CD4-positive, alpha-beta T cell treated with Interleukin-4 for 4 hours (primary cell): ENCODE measurements at regions not wholly inside any gene's neighbourhood (a gene's known extent, or its start where the extent isn't known, plus 50 kb on each side); places are given as distances from the start of the nearest gene placed in this dataset.
"Not testable (repeated sequence)": the region's sequence is repeated elsewhere in the genome, so short reads cannot be mapped to it uniquely, and the experiment has no call there.

Experiments
- DNase-seq: peaks from one replicate; pipeline ENCODE4 v3.0.0-alpha.2; 2020

DNA sequence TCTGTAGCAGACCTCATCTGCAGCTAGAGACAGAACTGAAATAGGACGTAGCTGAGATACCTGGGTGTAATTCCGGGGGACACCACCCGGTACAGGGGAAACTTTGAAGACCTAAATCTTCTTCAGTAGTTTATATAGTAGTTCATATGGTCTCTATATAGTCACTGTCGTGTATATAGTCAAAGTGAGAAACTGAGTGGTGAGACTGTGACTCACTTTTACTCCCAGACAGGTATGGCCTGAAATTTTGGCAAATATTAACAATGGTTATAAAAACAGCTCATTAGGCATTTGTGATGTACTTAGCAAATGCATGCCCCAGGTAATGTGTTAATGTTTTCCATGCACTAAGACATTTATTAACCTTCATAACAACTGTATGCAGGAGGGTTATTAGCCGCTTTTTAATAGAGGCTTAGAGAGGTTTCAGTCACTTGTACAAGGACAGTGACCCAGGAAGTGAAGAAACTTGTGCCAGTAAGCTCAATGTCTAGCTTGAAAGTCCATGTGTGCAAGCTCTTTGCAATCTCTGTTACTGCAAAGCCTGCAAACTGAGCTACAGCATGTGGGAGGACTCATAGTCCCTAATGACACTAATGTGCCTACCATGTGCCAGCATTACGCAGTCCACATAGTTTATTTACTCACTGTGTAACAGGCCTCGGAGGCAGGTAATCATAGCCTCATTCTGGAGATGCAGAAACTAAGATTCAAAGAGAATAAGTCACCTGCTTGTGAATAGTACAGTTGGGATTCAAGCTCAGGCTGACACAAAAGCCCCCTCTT lies 165.4 kb upstream of the CHD6 start:
- no peak for DNase-seq

DNA sequence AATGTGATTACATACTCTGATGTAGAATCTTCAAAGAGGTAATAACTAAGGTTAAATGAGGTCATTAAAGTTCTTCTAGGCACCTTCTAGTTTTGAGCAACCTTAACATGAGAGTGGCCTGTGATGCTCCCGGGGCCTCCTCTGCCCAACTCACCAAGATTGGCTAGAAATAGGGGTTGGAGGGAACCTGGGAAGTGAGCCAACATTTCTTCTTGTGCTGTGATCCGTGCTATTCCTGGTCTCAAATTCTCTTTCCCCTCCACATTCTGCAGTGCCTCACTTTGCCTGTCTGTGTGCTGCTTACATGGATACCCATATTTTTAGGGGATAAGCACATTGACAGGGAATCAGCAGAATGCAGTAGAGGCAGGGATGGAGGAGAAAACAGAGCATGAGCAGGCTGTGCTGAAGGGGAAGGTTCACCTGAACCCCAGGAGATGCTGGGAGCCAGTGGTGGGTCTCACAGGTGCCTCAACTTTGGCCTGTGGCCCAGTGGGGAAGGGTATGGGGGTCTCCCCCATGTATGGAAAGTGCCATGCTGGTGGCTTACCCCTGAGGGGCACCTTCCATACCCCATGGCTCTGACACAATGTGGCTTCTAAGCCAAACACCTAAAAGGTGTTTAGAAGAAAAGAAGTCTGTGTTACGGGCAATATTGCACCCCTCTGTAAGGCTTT lies 164.7 kb upstream of the CHD6 start:
- DNase-seq = no peak

DNA sequence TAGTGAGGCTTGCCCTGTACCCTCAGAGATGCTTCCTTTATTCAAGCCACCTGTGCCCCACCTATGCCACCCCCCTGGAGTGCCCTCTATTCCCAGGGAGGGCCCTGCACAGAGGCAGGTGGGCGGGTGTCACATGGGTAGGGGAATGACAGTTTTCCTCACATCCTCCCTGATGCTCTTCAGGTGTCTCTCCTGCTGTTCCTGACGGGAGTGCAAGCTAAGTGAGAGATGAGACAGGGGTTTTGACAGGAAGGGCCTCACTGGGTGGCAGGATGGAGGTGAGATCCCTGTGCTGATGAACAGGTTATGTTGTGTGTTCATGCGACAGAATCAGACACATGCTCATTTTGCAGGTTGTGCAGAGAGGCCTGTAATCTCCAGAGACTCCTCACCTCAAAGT lies 164.1 kb upstream of the CHD6 start:
- no peak for DNase-seq

DNA sequence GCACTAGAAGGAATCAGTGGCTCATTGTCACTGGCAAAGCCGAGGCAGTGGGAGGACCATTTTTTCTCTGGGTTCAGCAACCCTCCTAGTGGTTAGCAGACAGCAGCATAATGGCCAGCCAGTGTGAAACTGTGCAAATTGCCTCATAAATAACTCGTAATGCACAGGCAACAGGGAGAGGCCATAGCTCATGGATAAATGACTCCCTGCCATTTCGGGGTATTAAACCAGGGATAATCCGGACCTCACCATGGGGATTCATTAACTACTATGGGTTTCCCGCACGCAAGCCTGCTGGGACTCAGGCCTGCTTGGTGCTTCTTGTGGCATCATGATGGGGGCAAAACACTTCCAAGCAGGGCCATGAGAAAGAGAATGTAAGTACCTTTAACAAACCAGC lies 158.2 kb upstream of the CHD6 start:
- no peak for DNase-seq

DNA sequence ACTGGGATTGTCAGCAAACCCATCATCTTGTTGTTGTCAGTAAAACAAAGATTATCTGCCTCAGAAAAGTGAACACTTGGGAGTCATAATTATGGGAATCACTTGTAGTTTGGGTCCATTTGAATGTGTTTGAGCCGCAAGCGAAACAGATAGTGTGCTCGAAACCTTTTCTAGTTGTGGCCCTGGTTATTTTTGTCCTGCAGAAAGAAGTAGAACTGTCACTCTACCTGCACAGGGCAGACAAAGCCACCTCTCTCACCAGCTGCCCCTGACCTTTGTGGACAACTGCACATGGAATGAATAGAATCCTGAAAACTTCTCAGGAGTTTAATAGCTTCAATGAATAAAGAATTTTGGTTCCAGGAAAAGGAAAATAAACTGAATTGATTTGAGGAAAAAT lies 156.1 kb upstream of the CHD6 start:
- DNase-seq = no peak

DNA sequence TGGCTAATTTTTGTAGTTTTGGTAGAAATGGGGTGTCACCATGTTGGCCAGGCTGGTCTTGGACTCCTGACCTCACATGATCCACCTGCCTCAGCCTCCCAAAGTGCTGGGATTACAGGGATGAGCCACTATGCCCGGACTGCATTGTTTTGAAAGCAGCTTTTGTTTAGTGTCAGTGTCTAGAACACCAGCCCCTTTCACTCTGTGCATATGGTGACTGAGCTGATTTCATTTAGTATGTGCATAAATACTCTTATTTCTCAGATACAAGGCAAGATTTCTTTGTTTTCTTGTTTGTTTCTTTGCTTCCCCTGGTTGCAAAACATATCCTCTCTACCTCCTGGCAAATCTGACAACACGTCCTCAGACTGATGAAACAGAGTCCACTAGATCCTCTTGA lies 152.8 kb upstream of the CHD6 start:
- no peak for DNase-seq

DNA sequence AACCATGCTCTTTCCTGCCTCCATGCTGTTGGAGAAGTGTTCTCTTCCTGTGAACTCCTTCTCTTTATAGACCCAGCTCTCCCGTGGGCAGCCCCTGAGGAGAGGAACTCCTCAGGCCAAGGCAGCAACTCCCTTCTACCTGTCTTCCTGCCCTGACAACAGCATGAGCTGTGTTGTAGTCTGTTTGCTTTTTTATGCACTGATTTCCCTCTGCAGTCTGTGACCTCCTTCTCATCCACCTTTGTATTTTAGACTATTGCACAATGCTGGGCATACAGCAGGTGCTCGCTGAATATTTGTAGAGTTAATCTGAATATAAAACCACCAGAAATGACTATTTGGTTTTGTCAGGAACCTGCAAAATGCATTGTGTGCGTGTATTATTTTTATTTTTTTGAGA lies 152.2 kb upstream of the CHD6 start:
- no peak for DNase-seq

DNA sequence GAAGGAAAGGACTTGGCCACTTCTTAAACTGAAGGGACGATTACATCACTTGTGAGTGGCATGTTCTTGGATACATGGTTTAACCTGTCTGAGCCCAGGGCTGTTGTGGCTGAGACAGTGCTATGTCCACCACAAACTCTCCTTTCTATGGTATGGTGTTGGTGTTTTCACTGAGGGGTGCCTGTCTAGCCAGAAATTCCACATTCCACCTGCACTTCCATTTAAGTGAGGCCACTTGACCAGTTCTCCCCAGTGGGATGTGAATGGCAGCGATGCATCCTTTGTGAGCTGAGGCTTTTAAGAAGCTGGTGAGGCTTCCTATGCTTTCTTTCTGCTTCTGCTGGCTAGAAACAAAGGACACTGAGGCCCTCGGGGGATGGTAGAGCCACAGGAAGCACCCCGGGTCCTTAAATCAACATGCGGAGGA lies 151.4 kb upstream of the CHD6 start:
- no peak for DNase-seq

DNA sequence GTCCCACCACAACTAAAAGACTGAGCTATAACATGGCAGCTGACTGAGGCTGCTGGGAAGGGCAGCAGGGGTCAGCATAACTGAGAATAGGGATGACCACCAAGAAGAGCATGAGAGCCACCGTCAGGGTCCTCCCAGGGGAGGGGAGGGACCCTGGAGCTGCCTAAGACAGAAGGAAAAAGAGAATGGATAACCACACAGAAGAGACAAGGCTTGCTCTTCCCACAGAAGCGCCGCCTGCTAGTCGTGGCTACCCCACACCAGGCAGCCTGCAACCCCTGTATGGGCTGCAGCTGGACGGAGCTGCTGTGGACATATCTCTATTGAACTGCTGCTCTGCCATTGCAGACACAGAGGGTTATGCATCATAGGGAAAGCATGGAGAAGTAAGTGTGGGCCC lies 132.0 kb upstream of the CHD6 start:
- DNase-seq = no peak

DNA sequence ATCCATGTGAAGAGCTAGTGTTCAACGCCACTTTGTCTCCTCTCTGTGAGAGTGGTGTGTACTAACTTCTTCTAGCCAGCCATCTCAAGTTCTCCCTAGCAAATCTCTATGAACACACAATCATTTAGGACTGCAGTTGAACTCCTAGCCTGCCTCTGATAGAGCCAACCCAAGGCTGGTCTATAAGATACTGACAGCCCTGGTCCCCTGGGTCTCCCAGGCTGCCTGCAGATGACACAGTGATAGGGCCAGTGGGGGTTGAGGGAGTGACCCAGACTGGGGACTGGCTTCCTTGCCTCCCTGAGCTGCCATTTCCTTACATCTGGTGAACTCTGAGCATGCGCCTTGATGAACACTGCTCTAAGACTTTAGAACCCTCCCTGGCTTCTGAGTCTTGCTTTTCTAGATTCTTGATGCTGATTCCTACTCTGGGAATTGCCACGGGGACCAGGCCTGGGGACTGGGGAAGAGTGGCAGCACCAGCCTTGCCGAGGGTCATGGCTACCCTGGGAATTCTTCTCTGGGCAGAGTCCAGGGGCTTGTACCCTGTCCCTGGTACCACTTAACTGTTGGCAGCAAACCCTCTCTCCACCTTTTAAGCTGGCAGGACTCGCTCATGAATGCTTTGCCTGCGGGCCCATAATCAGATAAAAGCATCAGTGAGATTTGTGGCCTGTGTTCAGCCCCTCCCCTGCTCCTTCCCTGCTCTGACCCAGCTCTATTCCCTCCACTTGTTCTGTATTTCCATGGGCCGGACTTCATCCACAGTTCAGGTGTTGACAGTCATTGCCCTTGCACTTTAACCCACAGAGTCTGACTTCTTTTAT lies 130.8 kb upstream of the CHD6 start:
- DNase-seq = no peak

DNA sequence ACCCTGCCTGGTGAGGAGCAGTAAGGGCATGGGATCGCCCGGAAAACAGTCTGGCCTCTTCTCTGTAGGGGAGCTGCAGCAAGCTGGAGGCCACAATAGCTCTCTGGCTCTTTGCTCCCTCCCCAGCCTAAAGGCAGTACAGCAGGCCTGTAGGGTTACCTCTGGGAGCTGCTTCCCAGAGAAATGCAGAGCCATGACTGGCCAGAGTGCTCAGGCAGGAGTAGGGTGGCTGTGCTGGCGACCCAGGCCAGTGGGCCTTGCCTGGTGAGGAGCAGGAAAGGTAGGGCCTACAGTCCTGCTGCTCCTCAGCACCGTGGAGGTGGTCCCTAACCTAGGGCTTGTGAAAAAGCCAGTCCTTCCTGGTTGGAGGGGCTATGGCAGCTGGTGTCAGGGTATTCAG lies 129.9 kb upstream of the CHD6 start:
- no peak for DNase-seq

DNA sequence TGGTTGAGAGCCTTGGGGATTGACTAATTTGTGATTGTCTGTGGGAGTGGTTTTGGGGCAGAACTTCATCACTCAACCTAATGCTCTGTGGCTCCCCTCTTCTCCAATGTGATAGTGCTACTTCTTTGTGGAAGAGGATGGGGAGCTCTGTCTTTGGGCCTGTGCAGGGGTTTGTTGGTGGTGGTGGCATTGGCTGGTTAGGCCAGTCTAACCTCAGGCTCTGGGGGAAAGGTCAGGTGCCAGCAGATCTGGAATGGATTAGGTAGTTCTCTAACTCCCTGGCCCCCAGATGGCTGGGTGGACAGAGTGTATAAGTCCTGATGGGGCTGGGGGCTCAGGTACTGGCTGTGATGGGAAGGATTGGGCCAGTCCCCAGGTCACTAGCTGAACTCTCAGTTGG lies 129.0 kb upstream of the CHD6 start:
- DNase-seq = no peak

DNA sequence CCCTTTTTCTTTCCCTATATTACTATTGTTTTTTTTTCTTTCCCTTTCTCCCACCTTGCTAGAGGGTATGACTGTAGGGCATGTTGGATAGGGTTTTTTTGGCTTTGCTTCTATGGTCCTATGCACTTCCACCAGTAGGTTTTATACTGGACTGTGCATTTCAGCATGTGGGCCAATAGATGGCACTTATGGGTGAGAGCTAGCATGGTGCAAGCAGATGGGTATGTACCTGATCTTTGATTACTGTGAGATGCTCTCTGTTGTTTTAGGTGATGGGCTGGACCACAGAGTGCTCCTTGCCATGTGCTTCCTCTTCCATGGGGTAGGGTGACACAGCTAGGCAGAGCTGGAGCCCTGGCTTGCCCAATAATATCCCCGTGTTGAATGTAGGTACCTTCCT lies 128.5 kb upstream of the CHD6 start:
- DNase-seq = no peak

DNA sequence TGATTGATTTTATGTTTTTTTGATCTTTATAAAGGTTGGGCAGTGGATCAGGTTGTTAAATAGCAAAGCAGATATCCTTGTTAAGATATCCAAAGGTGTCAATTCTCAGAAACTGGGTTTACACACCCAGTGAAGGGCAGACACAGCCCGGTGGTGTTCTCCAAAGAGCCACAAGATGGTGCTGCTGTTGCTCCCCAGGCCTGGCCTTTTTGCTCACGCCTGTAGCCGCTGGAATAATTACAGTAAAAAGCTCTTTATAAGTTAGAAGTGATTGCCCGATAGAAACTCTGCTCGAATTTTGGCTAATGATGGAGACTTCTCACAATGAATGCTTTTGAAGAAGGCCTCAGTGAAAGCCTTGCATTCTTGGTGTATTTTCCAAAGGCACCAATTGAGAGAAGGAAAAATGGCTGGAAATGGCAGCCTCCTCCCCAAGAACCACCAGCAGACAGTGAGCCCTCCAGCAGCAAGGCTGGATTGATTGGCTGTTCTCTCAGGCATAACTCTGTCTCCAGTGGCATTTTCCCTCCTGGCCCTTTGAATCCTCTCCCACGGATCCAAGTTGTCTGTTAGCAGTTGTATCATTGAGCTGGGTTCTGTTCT lies 120.5 kb upstream of the CHD6 start:
- DNase-seq = no peak

DNA sequence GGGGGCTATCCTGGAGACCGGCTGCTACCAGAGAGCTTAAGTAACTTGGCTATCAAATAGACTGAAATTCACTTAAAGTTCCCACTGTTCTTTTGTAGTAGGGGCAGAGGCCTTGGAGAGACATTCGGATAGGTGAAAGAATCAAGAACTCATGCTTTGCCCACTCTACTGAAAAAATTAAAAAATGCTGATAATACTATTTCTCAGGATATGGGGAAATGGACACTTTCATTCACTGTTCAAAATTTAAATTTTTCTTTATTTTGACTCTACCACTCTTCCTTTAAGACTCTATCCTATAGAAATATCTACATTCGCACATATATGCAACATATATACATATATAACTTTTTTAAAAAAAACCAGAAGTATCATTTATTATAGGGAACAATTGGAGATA lies 117.8 kb upstream of the CHD6 start:
- DNase-seq = no peak

DNA sequence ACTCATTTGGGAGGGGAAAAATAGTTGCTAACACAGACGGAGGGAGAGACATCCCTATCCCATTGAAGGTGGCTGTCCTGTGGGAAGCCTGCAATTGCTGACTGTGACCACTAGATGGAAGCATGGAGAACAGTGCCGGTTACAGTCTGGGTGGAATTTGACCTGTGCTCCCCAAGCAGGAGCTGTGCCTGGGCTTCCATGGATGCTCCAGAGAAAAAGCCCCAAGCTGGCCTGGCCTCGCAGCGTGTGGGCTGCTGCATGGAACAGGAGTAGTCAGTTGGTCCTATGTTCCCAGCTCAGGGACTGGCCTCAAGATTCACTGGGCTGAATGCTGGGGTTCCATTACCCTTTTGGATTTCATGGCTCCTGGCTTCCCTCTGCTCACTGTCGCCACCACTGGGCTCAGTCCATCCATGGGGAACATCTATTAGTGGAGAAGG lies 116.3 kb upstream of the CHD6 start:
- peak; percentile 29 for DNase-seq

DNA sequence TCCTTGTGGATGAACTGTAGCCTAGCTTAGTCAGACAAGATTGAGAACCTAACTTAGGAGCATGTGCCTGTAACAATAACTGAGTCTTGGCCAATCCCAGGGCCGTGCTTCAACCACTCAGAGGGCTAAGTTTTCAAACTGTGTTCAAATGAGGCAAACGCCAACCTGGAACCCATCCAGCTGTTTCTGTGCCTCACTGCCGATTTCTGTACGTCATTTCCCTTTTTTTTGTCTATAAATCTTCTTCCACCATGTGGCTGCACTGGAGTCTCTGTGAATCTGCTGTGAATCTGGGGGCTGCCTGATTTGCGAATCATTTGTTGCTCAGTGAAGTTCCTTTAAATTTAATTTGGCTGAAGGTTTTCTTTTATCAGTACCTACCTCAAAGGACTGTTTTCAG lies 115.0 kb upstream of the CHD6 start:
- no peak for DNase-seq

DNA sequence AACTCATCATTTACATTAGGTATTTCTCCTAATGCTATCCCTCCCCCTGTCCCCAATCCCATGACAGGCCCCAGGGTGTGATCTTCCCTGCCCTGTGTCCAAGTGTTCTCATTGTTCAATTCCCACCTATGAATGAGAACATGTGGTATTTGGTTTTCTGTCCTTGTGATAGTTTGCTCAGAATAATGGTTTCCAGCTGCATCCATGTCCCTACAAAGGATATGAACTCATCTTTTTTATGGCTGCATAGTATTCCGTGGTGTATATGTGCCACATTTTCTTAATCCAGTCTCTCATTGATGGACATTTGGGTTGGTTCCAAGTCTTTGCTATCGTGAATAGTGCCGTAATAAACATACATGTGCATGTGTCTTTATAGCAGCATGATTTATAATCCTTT lies 113.0 kb upstream of the CHD6 start:
- DNase-seq = not testable (repeated sequence)

DNA sequence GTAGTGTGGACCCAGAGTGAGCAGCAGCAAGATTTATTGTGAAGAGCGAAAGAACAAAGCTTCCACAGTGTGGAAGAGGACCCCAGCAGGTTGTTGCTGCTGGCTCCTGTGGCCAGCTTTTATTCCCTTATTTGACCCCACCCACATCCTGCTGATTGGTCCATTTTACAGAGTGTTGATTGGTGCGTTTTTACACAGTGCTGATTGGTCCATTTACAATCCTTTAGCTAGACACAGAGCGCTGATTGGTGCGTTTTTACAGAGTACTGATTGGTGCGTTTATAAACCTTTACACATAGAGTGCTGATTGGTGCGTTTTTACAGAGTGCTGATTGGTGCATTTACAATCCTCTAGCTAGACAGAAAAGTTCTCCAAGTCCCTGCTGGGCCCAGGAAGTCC lies 109.5 kb upstream of the CHD6 start:
- not testable (repeated sequence) for DNase-seq

DNA sequence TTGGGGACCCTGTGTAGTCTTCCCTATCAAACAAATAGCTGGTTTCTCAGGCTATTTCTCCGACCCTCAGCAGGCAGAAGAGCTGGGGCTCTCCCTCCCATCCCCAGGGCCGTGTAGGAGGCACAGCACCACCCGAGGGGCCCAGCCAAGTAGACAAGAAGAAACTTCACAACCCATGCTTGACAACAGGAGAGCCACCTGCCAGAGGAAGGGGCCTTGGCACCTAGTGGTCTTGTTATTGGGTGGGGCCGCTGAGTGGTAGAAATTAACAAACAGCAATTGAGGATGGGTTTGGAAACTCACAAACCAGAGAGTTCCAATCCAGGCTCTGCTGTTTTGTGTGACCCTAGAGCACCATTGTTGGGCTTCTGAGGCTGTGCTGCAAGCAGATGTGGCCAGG lies 108.5 kb upstream of the CHD6 start:
- no peak for DNase-seq

DNA sequence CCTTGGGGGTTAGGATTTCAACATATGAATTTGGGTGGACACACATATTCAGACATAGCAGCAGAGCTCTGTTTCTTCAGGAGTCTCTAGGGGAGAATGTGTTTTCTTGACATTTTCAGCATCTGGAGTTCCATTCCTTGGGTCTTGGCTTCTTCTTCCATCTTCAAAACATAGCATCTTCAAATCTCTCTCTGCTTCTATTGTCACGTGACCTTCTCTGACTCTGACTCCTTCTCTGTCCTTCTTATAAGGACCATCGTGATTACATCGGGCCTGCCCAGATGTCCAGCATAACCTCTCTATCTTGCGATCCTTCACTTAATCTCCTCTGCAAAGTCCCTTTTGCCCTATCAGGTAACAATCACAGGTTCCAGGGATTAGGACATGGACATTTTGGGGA lies 101.0 kb upstream of the CHD6 start:
- DNase-seq = no peak

DNA sequence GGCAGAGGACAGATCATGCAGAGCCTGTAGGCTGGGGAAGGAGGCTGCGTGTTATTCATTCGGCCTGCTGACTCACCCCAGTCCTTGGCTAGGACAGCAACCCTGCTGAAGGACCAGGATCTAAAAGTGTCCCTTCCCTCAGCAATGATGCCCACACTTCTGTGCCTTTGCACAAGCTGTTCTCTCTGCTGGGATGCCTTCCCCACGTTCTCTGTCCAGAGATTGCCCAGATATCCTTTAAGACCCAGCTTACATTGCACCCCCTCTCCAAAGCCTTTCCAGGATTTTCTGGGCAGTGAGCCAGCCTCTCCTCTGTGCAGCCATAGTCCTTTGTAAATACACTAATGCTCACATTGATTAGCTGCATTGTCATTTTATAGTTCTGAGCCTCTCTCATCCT lies 99.3 kb upstream of the CHD6 start:
- no peak for DNase-seq

DNA sequence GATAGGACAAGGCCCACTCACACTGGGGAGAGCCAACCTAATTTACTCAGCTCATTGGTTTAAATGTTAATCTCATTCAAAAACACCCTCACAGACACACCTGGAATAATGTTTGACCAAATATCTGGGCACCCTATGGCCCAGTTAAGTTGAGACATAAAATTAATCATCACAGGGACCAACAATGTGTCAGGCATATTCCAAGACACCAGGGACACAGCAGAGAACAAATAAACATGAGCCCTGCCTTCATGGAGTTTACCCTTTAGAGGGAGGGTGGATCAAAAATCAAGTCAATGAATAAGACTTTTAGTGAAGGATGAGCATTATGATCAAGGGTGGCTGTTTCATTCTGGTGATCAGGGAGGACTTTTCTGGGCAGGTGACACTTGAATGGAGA lies 98.7 kb upstream of the CHD6 start:
- DNase-seq = no peak

DNA sequence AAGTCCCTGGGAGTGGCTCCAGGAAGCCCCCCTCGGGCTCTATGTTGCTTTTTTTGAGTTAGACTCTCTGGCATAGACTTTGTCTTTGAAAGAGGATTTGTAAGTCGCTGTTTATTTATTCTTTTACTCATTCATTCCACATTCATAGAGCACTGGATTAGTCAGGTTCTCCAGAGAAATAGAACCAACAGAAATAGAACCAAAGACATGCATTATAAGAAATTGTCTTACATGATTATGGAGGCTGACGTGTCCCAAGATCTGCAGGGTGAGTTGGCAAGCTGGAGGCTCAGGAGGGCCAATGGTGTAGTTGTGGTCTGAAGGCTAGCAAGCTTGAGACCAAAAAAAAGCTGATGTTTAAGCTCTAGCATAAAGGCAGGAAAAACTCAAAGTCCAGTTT lies 98.3 kb upstream of the CHD6 start:
- no peak for DNase-seq
